ENCODE measurements at regions not wholly inside any gene's neighbourhood (a gene's known extent, or its start where the extent isn't known, plus 50 kb on each side); places are given as distances from the start of the nearest gene placed in this dataset.

DNA sequence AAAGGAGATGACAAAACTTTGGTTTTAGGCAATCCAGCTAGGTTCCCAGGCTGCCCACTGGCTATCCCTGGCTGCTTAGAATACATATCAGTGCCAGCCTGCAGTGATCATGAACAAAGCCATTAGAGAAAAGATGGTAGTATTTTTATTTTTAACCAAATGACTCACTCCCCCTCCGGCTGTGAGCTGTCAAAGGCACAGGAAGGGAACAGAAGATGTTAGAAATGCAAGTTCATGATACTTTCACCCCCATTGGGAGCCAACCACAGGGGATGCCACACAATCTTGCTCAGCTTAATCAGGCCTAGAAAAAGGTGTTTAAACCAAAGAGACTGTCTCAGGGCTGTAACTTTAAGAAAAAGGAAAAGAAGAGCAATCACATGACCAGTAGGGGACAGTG is 70.3 kb upstream of the ASTN2 start:
- no peak for DNase-seq

GRCh38 chr9:117480729-117481128 is 65.9 kb upstream of the ASTN2 start:
- DNase-seq: no peak

DNA sequence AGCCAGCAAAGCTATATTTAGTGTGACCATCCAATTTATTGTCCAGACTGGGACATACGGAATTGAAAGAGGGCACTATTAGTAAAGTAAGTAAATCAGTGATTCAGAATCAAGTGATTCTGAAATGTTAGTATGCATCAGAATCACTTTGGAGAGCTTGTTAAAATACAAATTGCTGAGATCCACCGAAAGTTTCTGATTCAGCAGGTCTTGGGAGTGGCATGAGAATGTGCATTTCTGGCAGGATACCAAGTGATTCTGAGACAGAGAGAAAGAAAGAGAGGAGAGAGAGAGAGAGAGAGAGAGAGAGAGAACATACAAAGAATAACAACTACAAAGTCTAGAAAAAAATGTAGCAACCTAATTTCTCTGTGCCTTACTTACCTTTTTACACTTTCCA is 65.4 kb upstream of the ASTN2 start:
- DNase-seq: no peak

- no peak for DNase-seq
These were observed 58.4 kb upstream of the ASTN2 start for GRCh38 chr9:117473293-117473692.

DNA sequence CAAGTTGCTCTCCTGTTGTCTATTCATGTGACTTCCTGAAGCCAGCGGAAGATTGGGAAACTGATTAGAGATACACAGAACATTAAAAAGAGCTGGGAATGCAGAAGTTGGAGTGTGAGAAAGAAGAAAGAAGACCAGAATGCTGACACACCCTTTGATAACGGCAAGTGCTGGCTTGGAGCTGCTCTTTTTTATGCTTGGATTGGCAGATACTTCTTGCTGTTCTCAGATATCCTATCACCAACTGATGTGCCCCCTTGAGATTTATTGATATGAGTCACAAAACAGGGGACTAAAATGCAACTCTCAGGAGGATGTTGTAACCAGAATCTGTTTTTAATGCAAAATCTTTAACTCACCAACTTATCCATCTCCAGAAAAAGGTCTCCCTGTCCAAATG is 56.0 kb upstream of the ASTN2 start:
- no peak for DNase-seq

DNA sequence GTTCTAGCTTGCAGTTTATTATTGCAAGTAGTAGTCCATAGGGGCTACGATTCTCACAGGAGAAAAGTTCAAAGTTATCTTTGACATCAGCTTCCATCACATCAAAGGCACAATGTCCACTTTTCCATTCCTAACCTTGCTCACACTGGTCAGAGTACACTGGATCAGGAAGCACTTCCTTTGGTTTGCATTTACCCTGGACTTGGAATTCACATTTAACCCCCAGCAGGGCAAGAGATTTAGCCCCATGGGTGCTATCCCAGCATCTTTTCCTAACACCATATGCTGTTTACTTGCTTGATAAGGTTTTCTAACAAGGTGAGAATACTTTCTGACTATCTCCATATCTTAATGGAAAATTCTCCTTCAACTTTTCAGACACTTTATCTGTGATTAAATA is 55.6 kb upstream of the ASTN2 start:
- no peak for DNase-seq

- DNase-seq: no peak
These were observed 51.3 kb upstream of the ASTN2 start for GRCh38 chr9:117466111-117466510.

- no peak for DNase-seq
These were observed 50.8 kb upstream of the ASTN2 start for GRCh38 chr9:117465706-117466105.

DNA sequence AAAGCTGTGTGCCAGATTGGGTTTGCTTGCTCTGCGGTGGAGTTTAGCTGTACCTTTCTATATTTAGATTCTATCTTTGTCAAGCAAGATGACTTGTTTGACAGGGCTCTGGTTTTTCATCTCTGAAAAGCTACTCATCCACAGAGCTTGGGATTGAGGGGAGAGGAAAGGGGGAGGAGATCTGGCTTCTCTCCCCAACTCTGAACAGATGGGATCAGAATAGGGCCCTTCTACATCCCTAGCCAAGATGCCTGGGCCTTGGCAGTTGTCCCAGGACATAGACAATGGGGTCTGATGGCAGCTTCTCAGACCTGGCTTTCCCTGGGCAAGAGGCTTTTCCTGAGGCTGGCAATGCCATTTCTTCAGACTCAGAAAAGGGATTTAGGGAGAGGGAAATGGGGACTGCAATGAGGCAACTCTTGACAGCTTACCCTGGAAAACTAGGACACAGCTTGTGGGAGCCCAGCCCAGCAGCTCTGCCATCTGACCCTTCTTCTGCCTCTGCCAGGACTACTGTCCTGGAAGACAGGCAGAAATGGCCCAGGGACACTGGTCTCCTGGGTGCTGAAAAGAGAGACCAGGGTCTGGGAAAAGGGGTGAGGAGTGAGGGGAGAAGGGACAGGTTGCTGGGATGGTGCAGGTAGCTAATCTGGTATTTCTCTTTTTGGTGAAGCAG is 50.2 kb upstream of the ASTN2 start:
- no peak for DNase-seq

Measured in T-helper 9 cell (primary cell).